ENCODE measurements at regions not wholly inside any gene's neighbourhood (a gene's known extent, or its start where the extent isn't known, plus 50 kb on each side); places are given as distances from the start of the nearest gene placed in this dataset.

DNA sequence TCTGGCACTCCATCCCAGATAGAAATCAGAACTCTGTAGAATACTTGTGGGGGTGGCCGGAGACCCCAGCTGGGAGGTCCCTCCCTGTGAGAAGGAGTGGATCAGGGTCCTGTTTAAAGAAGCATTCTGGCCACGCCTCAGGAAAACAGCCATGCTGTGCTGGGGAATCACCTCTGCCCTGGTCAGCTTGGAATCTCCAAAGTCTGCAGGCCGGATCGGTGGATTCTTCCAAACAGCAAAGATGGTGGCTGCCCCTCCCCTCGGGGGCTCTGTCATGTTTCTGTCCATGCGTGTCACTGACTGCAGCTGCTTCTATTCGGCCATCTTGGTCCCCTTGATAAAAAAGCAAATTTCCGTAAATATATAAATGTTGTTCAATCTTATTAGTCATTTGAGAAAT, 365.9 kb downstream of the JRKL start:
- no peak overlapping the region for H3K4me3 ChIP-seq
- TF ChIP-seq, protein P1, sequence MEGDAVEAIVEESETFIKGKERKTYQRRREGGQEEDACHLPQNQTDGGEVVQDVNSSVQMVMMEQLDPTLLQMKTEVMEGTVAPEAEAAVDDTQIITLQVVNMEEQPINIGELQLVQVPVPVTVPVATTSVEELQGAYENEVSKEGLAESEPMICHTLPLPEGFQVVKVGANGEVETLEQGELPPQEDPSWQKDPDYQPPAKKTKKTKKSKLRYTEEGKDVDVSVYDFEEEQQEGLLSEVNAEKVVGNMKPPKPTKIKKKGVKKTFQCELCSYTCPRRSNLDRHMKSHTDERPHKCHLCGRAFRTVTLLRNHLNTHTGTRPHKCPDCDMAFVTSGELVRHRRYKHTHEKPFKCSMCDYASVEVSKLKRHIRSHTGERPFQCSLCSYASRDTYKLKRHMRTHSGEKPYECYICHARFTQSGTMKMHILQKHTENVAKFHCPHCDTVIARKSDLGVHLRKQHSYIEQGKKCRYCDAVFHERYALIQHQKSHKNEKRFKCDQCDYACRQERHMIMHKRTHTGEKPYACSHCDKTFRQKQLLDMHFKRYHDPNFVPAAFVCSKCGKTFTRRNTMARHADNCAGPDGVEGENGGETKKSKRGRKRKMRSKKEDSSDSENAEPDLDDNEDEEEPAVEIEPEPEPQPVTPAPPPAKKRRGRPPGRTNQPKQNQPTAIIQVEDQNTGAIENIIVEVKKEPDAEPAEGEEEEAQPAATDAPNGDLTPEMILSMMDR (IDR thresholded peaks at IDR 0.05): no peak
- TF ChIP-seq POLR2A (IDR thresholded peaks at IDR 0.05): no peak
- no peaks in the 10 kb centered on the region for H3K4me1 ChIP-seq
- H3K36me3 ChIP-seq: no peaks in the 10 kb centered on the region
- DNase-seq: no peak
- H3K9me3 ChIP-seq: no peaks in the 10 kb centered on the region
- H3K27me3 ChIP-seq: no peaks in the 10 kb centered on the region
- H3K27ac ChIP-seq: no peak overlapping the region

DNA sequence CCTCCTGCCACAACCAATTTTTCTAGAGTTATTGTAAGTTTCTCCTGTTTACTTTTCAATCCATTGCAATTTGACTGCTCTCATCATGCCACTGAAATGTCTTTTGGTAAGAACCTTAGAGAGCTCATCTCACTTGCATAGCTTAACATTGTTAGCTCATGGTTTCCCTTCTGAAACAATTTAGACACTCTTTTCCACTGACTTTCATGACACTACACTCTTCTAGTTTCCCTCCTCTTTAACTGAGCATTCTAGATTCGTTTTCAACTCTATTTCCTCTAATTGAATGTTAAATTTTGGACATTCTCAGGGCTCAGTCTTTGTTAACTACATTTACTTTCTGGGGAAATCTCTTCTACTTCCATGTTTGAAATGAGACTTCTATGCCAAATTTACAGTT, 369.1 kb downstream of the JRKL start:
- Histone ChIP-seq H3K36me3 (no peaks in the 10 kb centered on the region), H3K27ac (no peak overlapping the region), H3K27me3 (no peaks in the 10 kb centered on the region), H3K4me1 (no peaks in the 10 kb centered on the region), H3K4me3 (no peak overlapping the region), H3K9me3 (no peaks in the 10 kb centered on the region)
- DNase-seq: no peak
- no peak for TF ChIP-seq POLR2A (IDR thresholded peaks at IDR 0.05)
- TF ChIP-seq, protein P1 (IDR thresholded peaks at IDR 0.05): no peak

DNA sequence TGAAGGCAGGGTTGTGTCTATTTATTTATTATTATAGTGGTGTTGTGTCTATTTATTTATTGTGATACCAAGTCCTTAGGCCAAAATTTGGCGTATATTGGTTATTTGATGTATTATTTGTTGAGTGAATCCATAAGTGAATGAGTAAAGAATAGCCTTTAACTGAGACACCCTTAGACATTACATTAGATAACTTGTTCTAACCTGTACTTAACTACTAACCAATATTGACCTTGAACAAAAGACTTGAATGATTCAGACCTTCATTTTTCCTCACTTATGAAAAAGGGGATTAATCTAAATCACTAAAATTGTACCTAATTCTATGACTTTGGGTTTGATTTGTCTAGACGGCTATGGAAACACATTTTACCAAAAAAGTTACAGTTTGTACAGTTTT, 370.5 kb downstream of the JRKL start:
- no peak for DNase-seq
- H3K27ac ChIP-seq: no peak overlapping the region
- no peaks in the 10 kb centered on the region for H3K4me1 ChIP-seq
- no peaks in the 10 kb centered on the region for H3K36me3 ChIP-seq
- no peak overlapping the region for H3K4me3 ChIP-seq
- no peak for TF ChIP-seq POLR2A (IDR thresholded peaks at IDR 0.05)
- TF ChIP-seq, protein P1 (IDR thresholded peaks at IDR 0.05): no peak
- H3K9me3 ChIP-seq: no peaks in the 10 kb centered on the region
- no peaks in the 10 kb centered on the region for H3K27me3 ChIP-seq

- TF ChIP-seq, protein P1 (IDR thresholded peaks at IDR 0.05): no peak
- no peak for TF ChIP-seq POLR2A (IDR thresholded peaks at IDR 0.05)
- Histone ChIP-seq H3K4me3 (no peak overlapping the region), H3K9me3 (no peaks in the 10 kb centered on the region), H3K27me3 (no peaks in the 10 kb centered on the region), H3K4me1 (no peaks in the 10 kb centered on the region), H3K27ac (no peak overlapping the region), H3K36me3 (no peaks in the 10 kb centered on the region)
- no peak for DNase-seq
Observed at GRCh38 chr11:96760815-96761214, 371.0 kb downstream of the JRKL start.

DNA sequence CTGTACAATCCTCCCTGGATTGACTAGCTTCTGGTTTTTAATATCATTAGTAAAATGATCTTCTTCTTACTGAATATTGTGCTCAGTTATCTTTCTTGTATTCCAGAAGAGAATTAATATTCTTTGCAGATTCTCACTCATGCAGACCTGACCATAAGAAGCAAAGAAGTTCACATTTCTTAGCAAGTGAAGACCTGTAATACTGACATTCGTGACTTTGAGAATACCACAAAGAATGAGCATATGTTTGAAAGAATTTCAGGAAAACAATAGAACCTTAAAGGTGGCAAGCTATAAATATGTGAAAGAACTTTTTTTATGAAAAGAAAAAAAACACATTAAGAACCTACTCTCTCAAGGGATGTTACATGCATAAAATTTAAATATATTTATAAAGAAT, 371.6 kb downstream of the JRKL start:
- no peaks in the 10 kb centered on the region for H3K36me3 ChIP-seq
- TF ChIP-seq, protein P1 (IDR thresholded peaks at IDR 0.05): no peak
- no peak for TF ChIP-seq POLR2A (IDR thresholded peaks at IDR 0.05)
- H3K27me3 ChIP-seq: no peaks in the 10 kb centered on the region
- DNase-seq: no peak
- no peaks in the 10 kb centered on the region for H3K4me1 ChIP-seq
- no peak overlapping the region for H3K4me3 ChIP-seq
- no peak overlapping the region for H3K27ac ChIP-seq
- no peaks in the 10 kb centered on the region for H3K9me3 ChIP-seq

GRCh38 chr11:96763244-96763643, 373.4 kb downstream of the JRKL start:
- no peak for DNase-seq
- Histone ChIP-seq H3K9me3 (no peaks in the 10 kb centered on the region), H3K4me1 (no peaks in the 10 kb centered on the region), H3K4me3 (no peak overlapping the region), H3K36me3 (no peaks in the 10 kb centered on the region), H3K27me3 (no peaks in the 10 kb centered on the region), H3K27ac (no peak overlapping the region)
- TF ChIP-seq, protein P1 (IDR thresholded peaks at IDR 0.05): no peak
- TF ChIP-seq POLR2A (IDR thresholded peaks at IDR 0.05): no peak

Data from Peyer's patch (tissue), 4 donors.